KMS-11 (cell line): ENCODE measurements at regions not wholly inside any gene's neighbourhood (a gene's known extent, or its start where the extent isn't known, plus 50 kb on each side); places are given as distances from the start of the nearest gene placed in this dataset.
"Not testable (repeated sequence)": the region's sequence is repeated elsewhere in the genome, so short reads cannot be mapped to it uniquely, and the experiment has no call there.

Experiments
- H2AFZ ChIP-seq: fragments of 200-600 bp; sonication (generic); 2 replicates; pipeline ENCODE4 v1.6.1; 2016; ENCODE audit warnings: antibody characterized with exemption, mixed run types, low read depth
- H3K27ac ChIP-seq: fragments of 200-600 bp; sonication (generic); 2 replicates; pipeline ENCODE4 v1.6.1; 2016; ENCODE audit warnings: mild to moderate bottlenecking, mixed run types
- H3K27me3 ChIP-seq: fragments of 200-600 bp; sonication (generic); 2 replicates; pipeline ENCODE4 v1.6.1; 2017; ENCODE audit warnings: mild to moderate bottlenecking, low read depth, mixed run types, moderate library complexity; ENCODE audit not compliant: insufficient read depth
- H3K36me3 ChIP-seq: fragments of 200-600 bp; sonication (generic); 2 replicates; pipeline ENCODE4 v1.6.1; 2017; ENCODE audit warnings: mild to moderate bottlenecking, mixed run types; ENCODE audit not compliant: insufficient read depth
- H3K4me1 ChIP-seq: fragments of 200-600 bp; sonication (generic); 2 replicates; pipeline ENCODE4 v1.6.1; 2016; ENCODE audit warnings: mild to moderate bottlenecking, low read depth, mixed run types; ENCODE audit not compliant: poor library complexity, severe bottlenecking
- H3K4me2 ChIP-seq: fragments of 200-600 bp; sonication (generic); 2 replicates; pipeline ENCODE4 v1.7.0; 2016; ENCODE audit warnings: mild to moderate bottlenecking, mixed run types
- H3K4me3 ChIP-seq: fragments of 200-600 bp; sonication (generic); IDR thresholded peaks from 2 replicates; pipeline ENCODE4 v1.6.1; 2017; ENCODE audit warnings: low read depth, low read length, mixed read lengths; ENCODE audit not compliant: insufficient read depth
- H3K79me2 ChIP-seq: fragments of 200-600 bp; sonication (generic); 2 replicates; pipeline ENCODE4 v1.6.1; 2016; ENCODE audit warnings: low read depth, mixed run types; ENCODE audit not compliant: insufficient read depth
- H3K9ac ChIP-seq: fragments of 200-600 bp; sonication (generic); 2 replicates; pipeline ENCODE4 v1.6.1; 2016; ENCODE audit warnings: mild to moderate bottlenecking, mixed run types
- H4K20me1 ChIP-seq: fragments of 200-600 bp; sonication (generic); 2 replicates; pipeline ENCODE4 v1.6.1; 2016; ENCODE audit warnings: mild to moderate bottlenecking, mixed run types; ENCODE audit not compliant: insufficient read depth
- CTCF ChIP-seq: fragments of 200-600 bp; sonication (generic); conservative IDR thresholded peaks from 2 replicates; pipeline ENCODE4 v1.6.1; 2017; ENCODE audit warnings: low read depth, mild to moderate bottlenecking, antibody characterized with exemption, low read length, moderate library complexity, mixed read lengths

- H3K4me1 ChIP-seq: no peaks in the 10 kb centered on the region
- no peak overlapping the region for H3K9ac ChIP-seq
- H4K20me1 ChIP-seq: no peaks in the 10 kb centered on the region
- H2AFZ ChIP-seq: no peak overlapping the region
- no peak overlapping the region for H3K4me3 ChIP-seq
- H3K4me2 ChIP-seq: no peak overlapping the region
- no peaks in the 10 kb centered on the region for H3K79me2 ChIP-seq
- no peak overlapping the region for H3K27ac ChIP-seq
- H3K36me3 ChIP-seq: no peaks in the 10 kb centered on the region
- TF ChIP-seq CTCF: no peak
- no peaks in the 10 kb centered on the region for H3K27me3 ChIP-seq
Measured at GRCh38 chr12:104906695-104907094, 51.4 kb downstream of the SLC41A2 start.

GRCh38 chr12:104905446-104905845 is 52.6 kb downstream of the SLC41A2 start:
- H3K4me1 ChIP-seq, H3K9ac ChIP-seq, H3K4me2 ChIP-seq, H3K79me2 ChIP-seq, H2AFZ ChIP-seq, H3K4me3 ChIP-seq, H3K27ac ChIP-seq, H4K20me1 ChIP-seq, H3K27me3 ChIP-seq, H3K36me3 ChIP-seq: not testable (repeated sequence)

GRCh38 chr12:104903648-104904423 is 54.3 kb downstream of the SLC41A2 start:
- H3K9ac ChIP-seq: no peak overlapping the region
- H3K27ac ChIP-seq: no peak overlapping the region
- H3K4me2 ChIP-seq: no peak overlapping the region
- H3K79me2 ChIP-seq: no peaks in the 10 kb centered on the region
- H3K36me3 ChIP-seq: no peaks in the 10 kb centered on the region
- no peak overlapping the region for H3K4me3 ChIP-seq
- H3K27me3 ChIP-seq: no peaks in the 10 kb centered on the region
- no peak overlapping the region for H2AFZ ChIP-seq
- H4K20me1 ChIP-seq: no peaks in the 10 kb centered on the region
- no peaks in the 10 kb centered on the region for H3K4me1 ChIP-seq
- no peak for TF ChIP-seq CTCF

DNA sequence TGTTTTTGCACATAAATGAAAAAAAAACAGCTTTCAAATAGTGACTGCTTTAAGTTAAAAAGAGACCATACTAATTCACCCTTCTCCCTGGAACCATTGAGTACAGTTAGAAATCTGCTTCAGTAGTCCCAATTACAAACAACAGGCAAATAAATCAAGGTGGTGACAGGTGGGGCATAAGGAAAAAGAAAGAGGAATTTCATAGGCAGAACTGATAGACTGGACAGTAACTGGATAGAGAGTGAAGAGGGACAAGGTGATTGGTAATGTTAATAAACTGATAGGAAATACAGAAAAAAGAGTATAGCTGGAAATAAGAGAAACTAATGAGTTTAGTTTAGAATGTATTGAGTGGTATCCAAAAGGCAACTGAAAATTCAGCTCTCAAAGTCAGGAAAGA is 56.0 kb downstream of the SLC41A2 start:
- no peak overlapping the region for H3K4me2 ChIP-seq
- no peak overlapping the region for H3K9ac ChIP-seq
- H4K20me1 ChIP-seq: no peaks in the 10 kb centered on the region
- H3K4me3 ChIP-seq: no peak overlapping the region
- no peak overlapping the region for H2AFZ ChIP-seq
- H3K4me1 ChIP-seq: no peaks in the 10 kb centered on the region
- no peaks in the 10 kb centered on the region for H3K79me2 ChIP-seq
- H3K27me3 ChIP-seq: no peaks in the 10 kb centered on the region
- no peak for TF ChIP-seq CTCF
- H3K27ac ChIP-seq: no peak overlapping the region
- no peaks in the 10 kb centered on the region for H3K36me3 ChIP-seq

GRCh38 chr12:104896710-104897109 is 61.4 kb downstream of the SLC41A2 start:
- no peak for TF ChIP-seq CTCF
- H3K36me3 ChIP-seq: no peaks in the 10 kb centered on the region
- H3K4me1 ChIP-seq: no peaks in the 10 kb centered on the region
- H4K20me1 ChIP-seq: no peaks in the 10 kb centered on the region
- no peaks in the 10 kb centered on the region for H3K27me3 ChIP-seq
- H3K27ac ChIP-seq: no peak overlapping the region
- no peaks in the 10 kb centered on the region for H3K79me2 ChIP-seq
- no peak overlapping the region for H3K4me2 ChIP-seq
- H3K4me3 ChIP-seq: no peak overlapping the region
- no peak overlapping the region for H3K9ac ChIP-seq
- H2AFZ ChIP-seq: no peak overlapping the region
